ENCODE measurements at regions not wholly inside any gene's neighbourhood (a gene's known extent, or its start where the extent isn't known, plus 50 kb on each side); places are given as distances from the start of the nearest gene placed in this dataset.

DNA sequence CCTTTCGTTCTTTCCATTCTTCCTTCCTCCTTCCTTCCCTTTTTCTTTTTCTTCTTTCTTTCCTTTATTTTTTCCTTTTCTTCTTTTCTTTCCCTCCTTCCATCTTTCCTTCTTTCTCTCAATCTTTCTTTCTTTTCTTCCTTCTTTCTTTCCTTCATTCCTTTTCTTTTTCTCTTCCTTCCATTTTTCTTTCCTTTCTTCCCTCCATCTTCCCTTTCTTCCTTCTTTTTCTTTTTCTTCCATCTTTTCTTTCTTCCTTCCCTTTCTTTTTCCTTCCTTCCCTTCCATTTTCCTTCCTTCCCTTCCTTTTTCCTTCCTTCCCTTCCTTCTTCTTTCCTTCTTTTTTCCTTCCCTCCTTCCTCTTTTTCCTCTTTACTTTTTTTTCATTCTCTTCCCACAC is 568.7 kb downstream of the GALR1 start:
- DNase-seq (ENCODE audit: low read depth in 2 of 2, low spot score in 1 of 2) = no peak

DNA sequence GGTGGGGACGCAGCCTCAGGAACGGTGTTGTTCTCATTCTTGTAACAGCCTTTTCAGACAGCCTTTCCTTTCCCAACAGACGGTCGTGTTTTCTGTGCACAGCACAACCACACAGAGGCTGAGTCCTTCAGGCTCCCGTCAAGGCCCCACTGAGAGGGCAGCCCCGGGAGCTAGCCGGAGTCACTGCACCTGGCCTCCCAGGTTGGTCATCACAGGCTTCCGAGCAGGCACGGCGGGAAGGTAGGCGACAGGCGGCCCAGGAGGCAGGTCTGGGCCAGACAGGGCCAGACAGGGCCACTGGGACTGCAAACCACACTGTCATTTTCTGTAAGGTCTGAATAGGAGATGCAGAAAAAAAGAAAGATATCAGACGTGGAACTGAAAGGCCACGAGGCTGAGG is 570.8 kb downstream of the GALR1 start:
- DNase-seq (ENCODE audit: low read depth in 2 of 2, low spot score in 1 of 2) = no peak

- no peak for DNase-seq (ENCODE audit: low read depth in 2 of 2, low spot score in 1 of 2)
These were observed 572.2 kb downstream of the GALR1 start for GRCh38 chr18:77821892-77822291.

DNA sequence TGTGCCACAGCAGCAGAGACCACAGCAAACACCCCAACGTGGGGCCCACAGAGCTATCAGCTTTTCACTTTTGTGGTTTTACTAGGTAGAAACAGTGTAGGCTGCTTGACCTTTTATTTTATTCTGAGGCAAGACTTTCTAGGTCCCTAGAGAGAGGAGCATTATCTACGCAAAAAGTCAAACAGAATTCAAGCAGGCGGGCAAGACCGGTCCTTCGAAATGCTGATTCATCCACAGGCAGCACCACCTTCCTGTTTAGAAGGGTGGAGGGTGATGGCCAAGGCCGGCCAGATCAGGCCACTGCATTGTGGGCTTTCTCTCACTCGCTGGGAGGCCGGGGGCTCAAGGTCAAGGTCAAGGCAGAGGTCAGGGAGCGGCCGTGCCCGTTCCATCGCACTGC is 573.0 kb downstream of the GALR1 start:
- no peak for DNase-seq (ENCODE audit: low read depth in 2 of 2, low spot score in 1 of 2)

GRCh38 chr18:77833807-77834206 is 584.2 kb downstream of the GALR1 start:
- no peak for DNase-seq (ENCODE audit: low read depth in 2 of 2, low spot score in 1 of 2)

DNA sequence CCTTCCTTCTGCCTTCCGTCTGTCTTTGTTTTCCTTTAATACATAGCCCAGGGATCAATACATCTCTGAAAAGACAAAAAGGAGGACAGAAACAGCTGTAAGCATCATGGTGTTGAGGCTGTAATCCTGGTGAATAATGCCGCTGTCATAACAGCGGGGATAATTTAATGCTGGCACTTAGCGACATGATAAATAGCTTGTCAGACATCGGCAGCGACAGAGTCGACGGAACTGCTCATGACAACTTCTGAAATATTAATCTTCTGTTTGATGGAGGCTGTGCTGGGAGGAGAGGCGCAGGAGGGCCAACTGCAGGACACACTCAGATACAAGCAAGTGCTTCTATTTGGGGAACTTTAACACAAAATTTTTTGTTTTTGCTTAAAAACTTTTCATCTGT is 602.2 kb downstream of the GALR1 start:
- DNase-seq (ENCODE audit: low read depth in 2 of 2, low spot score in 1 of 2) = no peak

- no peak for DNase-seq (ENCODE audit: low read depth in 2 of 2, low spot score in 1 of 2)
These were observed 604.2 kb downstream of the GALR1 start for GRCh38 chr18:77853859-77854258.

- DNase-seq (ENCODE audit: low read depth in 2 of 2, low spot score in 1 of 2) = no peak
These were observed 608.3 kb downstream of the GALR1 start for GRCh38 chr18:77857678-77858655.

GRCh38 chr18:77859634-77860033 is 610.0 kb downstream of the GALR1 start:
- DNase-seq (ENCODE audit: low read depth in 2 of 2, low spot score in 1 of 2) = no peak

DNA sequence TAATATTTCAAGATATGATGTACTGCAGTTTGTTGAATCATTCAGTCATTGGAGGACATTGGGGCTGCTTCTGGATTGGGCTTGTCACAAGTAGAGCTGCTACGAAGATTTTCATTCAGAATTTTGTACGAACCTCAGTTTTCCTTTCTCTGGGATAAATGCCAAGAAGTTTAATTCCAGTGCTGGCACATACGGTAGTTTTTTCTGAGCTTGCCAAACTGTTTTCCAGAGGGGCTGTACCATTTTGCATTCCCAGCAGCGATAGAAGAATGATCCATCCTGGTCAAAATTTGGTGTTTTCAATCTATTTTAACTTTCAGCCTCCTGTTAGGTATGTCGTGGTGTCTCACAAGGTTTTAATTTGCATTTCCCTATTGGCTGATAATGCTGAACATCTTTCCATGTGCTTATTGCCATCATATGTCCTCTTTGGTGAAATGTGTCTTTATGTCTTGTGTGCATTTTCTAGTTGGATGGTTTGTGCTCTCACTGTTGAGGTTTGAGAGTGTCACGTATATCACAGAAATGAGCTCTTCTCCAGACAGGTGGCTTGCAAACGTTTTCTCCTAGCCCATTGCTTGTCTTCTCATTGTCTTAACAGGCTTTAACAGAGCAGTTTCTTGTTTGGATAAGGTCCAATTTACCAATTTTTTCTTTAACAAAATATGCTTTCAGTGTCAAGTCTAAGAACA is 612.6 kb downstream of the GALR1 start:
- no peak for DNase-seq (ENCODE audit: low read depth in 2 of 2, low spot score in 1 of 2)

DNA sequence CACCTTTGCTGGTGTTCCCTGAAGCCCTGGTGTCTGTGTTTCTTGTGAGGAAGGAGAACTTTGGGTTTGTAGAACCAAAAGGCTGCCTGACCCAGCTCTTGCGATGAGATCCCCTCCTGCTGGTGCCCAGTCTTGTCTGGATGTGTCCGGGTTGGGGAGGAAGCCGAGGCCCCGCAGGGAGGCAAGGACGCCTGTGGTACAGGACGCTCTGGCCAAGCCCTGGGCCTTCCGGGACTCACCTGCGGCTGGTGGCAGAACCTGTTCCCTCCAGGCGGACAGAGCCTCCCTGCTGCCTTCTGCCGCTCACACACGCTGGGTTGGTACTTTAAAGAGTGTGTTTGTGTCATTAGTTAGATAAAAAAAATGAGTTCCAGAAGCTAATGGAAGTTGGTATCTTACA is 616.2 kb downstream of the GALR1 start:
- DNase-seq (ENCODE audit: low read depth in 2 of 2, low spot score in 1 of 2) = no peak

DNA sequence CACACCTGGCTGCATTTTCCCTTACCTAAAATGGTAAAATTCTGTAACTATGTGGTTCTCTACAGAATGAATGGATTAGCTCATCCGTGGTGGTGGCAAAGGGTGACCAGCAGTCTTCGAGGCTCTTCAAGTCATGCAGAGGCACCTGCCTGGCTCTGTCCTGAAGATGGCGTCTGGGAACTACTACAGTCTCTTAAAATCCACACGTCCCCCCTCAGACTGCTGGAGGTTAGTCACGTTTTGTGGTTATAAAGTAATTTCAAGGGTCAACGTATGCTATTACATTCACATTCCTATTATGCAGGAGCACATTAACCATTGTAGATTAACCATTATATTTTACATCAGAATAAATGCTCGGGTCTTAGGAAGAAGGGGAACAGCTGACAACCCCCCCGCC is 616.7 kb downstream of the GALR1 start:
- DNase-seq (ENCODE audit: low read depth in 2 of 2, low spot score in 1 of 2) = no peak

DNA sequence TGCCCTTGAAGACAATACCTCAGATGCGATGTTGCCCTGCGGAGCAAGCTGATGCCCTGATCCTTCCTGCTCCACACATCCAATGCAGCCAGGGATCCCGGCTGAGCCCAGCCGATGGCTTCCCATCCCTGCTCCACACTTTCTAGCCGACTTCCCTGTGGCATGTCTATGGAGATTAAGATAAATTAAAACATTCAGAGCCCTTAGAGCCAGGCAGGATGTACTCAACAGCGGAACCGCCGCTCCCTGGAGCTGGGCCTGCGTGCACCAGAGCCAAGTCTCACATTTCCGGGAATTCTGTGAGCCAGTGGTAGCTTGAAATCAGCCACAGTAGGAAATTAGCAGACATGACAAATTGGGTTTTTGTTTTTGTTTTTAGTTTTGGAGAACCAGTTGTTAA is 620.6 kb downstream of the GALR1 start:
- no peak for DNase-seq (ENCODE audit: low read depth in 2 of 2, low spot score in 1 of 2)

DNA sequence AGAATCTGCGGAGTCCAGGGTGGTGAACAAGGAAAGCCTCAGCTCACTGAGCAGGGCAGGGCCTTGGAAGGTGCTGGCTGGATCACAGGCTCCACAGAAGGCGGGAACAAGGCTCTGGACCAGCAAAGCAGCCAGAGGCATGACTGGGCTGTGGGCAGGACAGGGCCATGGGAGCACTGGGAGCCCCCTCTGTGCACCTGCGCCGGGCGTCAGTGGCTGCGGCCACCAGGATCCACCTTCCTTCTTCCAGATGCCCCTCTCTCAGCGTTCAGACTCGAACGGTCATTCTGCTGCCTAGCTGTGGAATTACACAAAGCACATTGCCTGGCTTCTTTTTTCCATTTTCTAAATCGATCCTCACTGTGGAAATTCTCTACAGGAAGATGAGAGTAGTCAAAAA is 621.2 kb downstream of the GALR1 start:
- no peak for DNase-seq (ENCODE audit: low read depth in 2 of 2, low spot score in 1 of 2)

DNA sequence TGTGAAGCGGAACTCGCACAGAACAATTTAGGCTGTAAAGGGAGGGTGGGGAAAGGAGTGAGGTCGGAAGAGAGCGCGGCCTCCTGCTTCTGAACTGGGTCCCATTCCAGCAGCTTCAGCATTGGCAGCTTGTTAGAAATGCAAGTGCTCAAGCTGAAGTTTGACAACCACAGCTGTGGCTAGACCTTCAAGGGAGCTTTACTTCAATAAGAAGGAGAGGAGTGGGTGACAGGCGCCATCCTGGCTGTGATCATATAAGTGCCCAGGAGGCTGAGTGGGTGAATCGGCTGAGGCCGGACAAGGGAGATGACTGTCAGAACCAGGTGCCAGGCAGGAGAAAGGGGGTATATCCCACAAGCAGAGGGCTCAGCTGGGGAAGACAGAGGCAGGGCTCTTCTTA is 622.5 kb downstream of the GALR1 start:
- no peak for DNase-seq (ENCODE audit: low read depth in 2 of 2, low spot score in 1 of 2)

GRCh38 chr18:77876319-77876865 is 626.7 kb downstream of the GALR1 start:
- no peak for DNase-seq (ENCODE audit: low read depth in 2 of 2, low spot score in 1 of 2)

DNA sequence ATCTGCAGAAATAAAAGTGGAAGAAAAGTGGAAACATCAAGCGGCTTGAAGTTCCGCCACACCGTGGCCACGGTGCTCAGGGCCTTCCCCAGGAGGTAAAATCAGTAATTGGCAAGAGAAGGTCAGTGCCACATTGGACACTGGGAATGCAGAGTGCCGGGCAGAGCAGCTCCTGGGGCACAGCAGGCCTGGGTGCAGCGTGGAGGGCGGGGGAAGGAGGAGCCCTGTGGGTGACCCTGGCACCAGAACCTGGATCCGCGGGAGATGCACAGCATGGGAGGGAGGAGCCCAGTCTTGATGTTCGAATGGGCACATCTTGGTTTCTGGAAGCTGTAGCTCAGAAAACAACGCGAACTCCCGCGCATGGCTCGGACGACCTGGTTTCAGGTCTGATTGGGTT is 630.2 kb downstream of the GALR1 start:
- DNase-seq (ENCODE audit: low read depth in 2 of 2, low spot score in 1 of 2) = no peak

- DNase-seq (ENCODE audit: low read depth in 2 of 2, low spot score in 1 of 2) = no peak
These were observed 634.8 kb downstream of the GALR1 start for GRCh38 chr18:77884454-77884853.

GRCh38 chr18:77894060-77894459 is 644.4 kb downstream of the GALR1 start:
- DNase-seq (ENCODE audit: low read depth in 2 of 2, low spot score in 1 of 2) = no peak

DNA sequence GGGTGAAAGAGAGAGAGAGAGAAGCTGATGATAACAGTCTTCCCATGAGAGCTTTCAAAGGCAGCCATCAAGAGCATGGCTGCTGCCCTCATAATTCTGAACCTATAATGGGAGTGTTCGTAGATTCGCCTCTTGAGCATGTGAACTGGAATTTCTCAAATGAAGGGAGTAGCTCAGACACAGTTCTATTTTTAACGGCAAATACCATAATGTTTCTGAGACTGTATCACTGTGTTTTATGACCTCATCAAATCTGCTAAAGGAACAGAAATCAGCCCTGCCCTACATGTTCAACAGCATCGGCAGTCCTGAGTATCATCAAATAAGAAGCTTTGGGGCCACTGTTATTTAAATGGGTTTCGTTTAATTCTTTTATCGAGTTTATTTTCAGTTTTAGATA is 645.6 kb downstream of the GALR1 start:
- DNase-seq (ENCODE audit: low read depth in 2 of 2, low spot score in 1 of 2) = no peak

DNA sequence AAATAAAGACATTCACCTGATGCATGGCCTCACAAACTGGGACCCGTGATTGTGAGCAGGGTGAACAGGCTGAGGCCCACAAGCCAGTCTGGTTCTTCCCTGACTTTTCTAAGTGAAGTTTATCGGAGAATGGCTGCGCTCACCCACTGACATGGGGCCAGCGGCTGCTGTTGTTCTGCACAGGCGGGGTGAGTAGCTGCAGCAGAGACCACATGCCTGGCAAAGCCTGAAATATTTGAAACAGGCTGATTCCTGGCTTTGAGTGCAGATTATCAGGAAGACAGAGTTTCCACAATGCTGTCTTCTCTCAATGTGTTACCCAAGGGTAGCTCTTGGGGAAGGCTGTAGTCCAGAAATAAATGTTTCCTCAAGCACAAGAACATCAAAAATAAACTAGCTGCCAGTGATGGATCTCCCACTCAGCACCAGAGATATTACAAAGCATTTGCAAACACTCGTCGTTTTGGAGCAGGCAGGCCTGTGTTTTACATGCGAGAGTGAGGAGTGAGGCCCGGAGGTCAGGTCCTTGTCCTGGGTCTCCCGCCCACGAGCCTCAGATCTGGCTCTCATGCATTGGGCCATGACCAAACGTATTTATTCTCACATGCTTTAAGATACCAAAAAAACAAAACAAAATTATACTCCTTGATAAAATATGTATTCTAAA is 647.1 kb downstream of the GALR1 start:
- no peak for DNase-seq (ENCODE audit: low read depth in 2 of 2, low spot score in 1 of 2)

GRCh38 chr18:77897606-77898005 is 648.0 kb downstream of the GALR1 start:
- no peak for DNase-seq (ENCODE audit: low read depth in 2 of 2, low spot score in 1 of 2)

All from stimulated activated CD8-positive, alpha-beta memory T cell treated with anti-CD3 and anti-CD28 coated beads, Interleukin-4, amount 100 ng/mL, for 1 hour (primary cell).